ENCODE measurements at regions not wholly inside any gene's neighbourhood (a gene's known extent, or its start where the extent isn't known, plus 50 kb on each side); places are given as distances from the start of the nearest gene placed in this dataset.

- H3K9me3 Mint-ChIP-seq (ENCODE audit: unreplicated experiment): no peaks in the 10 kb centered on the region
Observed at GRCh38 chr5:155512329-155512728, 498.8 kb downstream of the KIF4B start.

GRCh38 chr5:155514105-155514563 is 500.6 kb downstream of the KIF4B start:
- no peak overlapping the region for H3K4me3 Mint-ChIP-seq (ENCODE audit: unreplicated experiment)
- FAIRE-seq (no peak), DNase-seq (ENCODE audit: low read depth) (no peak)
- Histone ChIP-seq H4K20me1 (ENCODE audit: insufficient read depth, low read length) (no peaks in the 10 kb centered on the region), H3K36me3 (ENCODE audit: insufficient read depth, low read length) (no peaks in the 10 kb centered on the region), H3K9me3 (ENCODE audit: insufficient read depth, low read depth, low read length) (no peaks in the 10 kb centered on the region), H2AFZ (ENCODE audit: low read depth, low read length) (no peak overlapping the region), H3K79me2 (ENCODE audit: insufficient read depth, low read length) (no peaks in the 10 kb centered on the region), H3K27ac (ENCODE audit: low read depth, low read length) (no peak overlapping the region), H3K4me2 (ENCODE audit: low read length) (no peak overlapping the region), H3K27me3 (ENCODE audit: insufficient read depth, low read length) (no peaks in the 10 kb centered on the region), H3K4me1 (ENCODE audit: insufficient read depth, low read length) (no peaks in the 10 kb centered on the region), H3K9ac (ENCODE audit: low read length) (no peak overlapping the region), H3K4me3 (ENCODE audit: insufficient read depth, low read depth, low read length) (no peak overlapping the region)
- TF ChIP-seq CTCF (IDR thresholded peaks at IDR 0.05; ENCODE audit: insufficient read depth, low read depth, low read length) (no peak), EZH2 (IDR thresholded peaks at IDR 0.05; ENCODE audit: insufficient read depth, low read length) (no peak)
- no peak overlapping the region for H3K27ac Mint-ChIP-seq (ENCODE audit: unreplicated experiment)
- no peaks in the 10 kb centered on the region for H3K27me3 Mint-ChIP-seq (ENCODE audit: low read depth, unreplicated experiment)
- peaks cover 2% of the 10 kb centered on the region for H3K9me3 Mint-ChIP-seq (ENCODE audit: unreplicated experiment)
- peaks cover 3% of the 10 kb centered on the region for H3K4me1 Mint-ChIP-seq (ENCODE audit: low read depth, unreplicated experiment)
- H3K36me3 Mint-ChIP-seq (ENCODE audit: low read depth, unreplicated experiment): no peaks in the 10 kb centered on the region

More at GRCh38 chr5:155512329-155512728, 498.8 kb downstream of the KIF4B start:
- H3K27ac ChIP-seq (ENCODE audit: low read depth, low read length): no peak overlapping the region
- no peaks in the 10 kb centered on the region for H3K4me1 ChIP-seq (ENCODE audit: insufficient read depth, low read length)
- H3K36me3 Mint-ChIP-seq (ENCODE audit: low read depth, unreplicated experiment): no peaks in the 10 kb centered on the region
- no peaks in the 10 kb centered on the region for H3K36me3 ChIP-seq (ENCODE audit: insufficient read depth, low read length)
- no peaks in the 10 kb centered on the region for H3K79me2 ChIP-seq (ENCODE audit: insufficient read depth, low read length)
- TF ChIP-seq EZH2 (IDR thresholded peaks at IDR 0.05; ENCODE audit: insufficient read depth, low read length): no peak
- no peak for TF ChIP-seq CTCF (IDR thresholded peaks at IDR 0.05; ENCODE audit: insufficient read depth, low read depth, low read length)
- H2AFZ ChIP-seq (ENCODE audit: low read depth, low read length): no peak overlapping the region
- H4K20me1 ChIP-seq (ENCODE audit: insufficient read depth, low read length): no peaks in the 10 kb centered on the region
- no peak overlapping the region for H3K4me3 Mint-ChIP-seq (ENCODE audit: unreplicated experiment)
- peaks cover 3% of the 10 kb centered on the region for H3K4me1 Mint-ChIP-seq (ENCODE audit: low read depth, unreplicated experiment)
- no peak overlapping the region for H3K9ac ChIP-seq (ENCODE audit: low read length)
- H3K27me3 Mint-ChIP-seq (ENCODE audit: low read depth, unreplicated experiment): peaks cover 2% of the 10 kb centered on the region
- H3K4me3 ChIP-seq (ENCODE audit: insufficient read depth, low read depth, low read length): no peak overlapping the region
- FAIRE-seq (no peak), DNase-seq (ENCODE audit: low read depth) (no peak)
- no peak overlapping the region for H3K4me2 ChIP-seq (ENCODE audit: low read length)
- no peaks in the 10 kb centered on the region for H3K9me3 ChIP-seq (ENCODE audit: insufficient read depth, low read depth, low read length)
- no peak overlapping the region for H3K27ac Mint-ChIP-seq (ENCODE audit: unreplicated experiment)
- no peaks in the 10 kb centered on the region for H3K27me3 ChIP-seq (ENCODE audit: insufficient read depth, low read length)

GRCh38 chr5:155522540-155522939 is 509.0 kb downstream of the KIF4B start:
- H3K4me1 Mint-ChIP-seq (ENCODE audit: low read depth, unreplicated experiment): peaks cover 4% of the 10 kb centered on the region
- no peak overlapping the region for H3K27ac Mint-ChIP-seq (ENCODE audit: unreplicated experiment)
- DNase-seq (ENCODE audit: low read depth) (no peak), FAIRE-seq (no peak)
- no peak overlapping the region for H3K4me3 ChIP-seq (ENCODE audit: insufficient read depth, low read depth, low read length)
- no peak overlapping the region for H3K4me3 Mint-ChIP-seq (ENCODE audit: unreplicated experiment)
- no peaks in the 10 kb centered on the region for H3K27me3 Mint-ChIP-seq (ENCODE audit: low read depth, unreplicated experiment)
- no peak overlapping the region for H3K4me2 ChIP-seq (ENCODE audit: low read length)
- no peaks in the 10 kb centered on the region for H3K9me3 ChIP-seq (ENCODE audit: insufficient read depth, low read depth, low read length)
- no peak overlapping the region for H3K27ac ChIP-seq (ENCODE audit: low read depth, low read length)
- H3K27me3 ChIP-seq (ENCODE audit: insufficient read depth, low read length): no peaks in the 10 kb centered on the region
- H3K9me3 Mint-ChIP-seq (ENCODE audit: unreplicated experiment): peaks cover 2% of the 10 kb centered on the region
- H4K20me1 ChIP-seq (ENCODE audit: insufficient read depth, low read length): no peaks in the 10 kb centered on the region
- H3K4me1 ChIP-seq (ENCODE audit: insufficient read depth, low read length): no peaks in the 10 kb centered on the region
- H3K9ac ChIP-seq (ENCODE audit: low read length): no peak overlapping the region
- H2AFZ ChIP-seq (ENCODE audit: low read depth, low read length): no peak overlapping the region
- H3K36me3 Mint-ChIP-seq (ENCODE audit: low read depth, unreplicated experiment): no peaks in the 10 kb centered on the region
- no peaks in the 10 kb centered on the region for H3K79me2 ChIP-seq (ENCODE audit: insufficient read depth, low read length)
- H3K36me3 ChIP-seq (ENCODE audit: insufficient read depth, low read length): no peaks in the 10 kb centered on the region
- TF ChIP-seq EZH2 (IDR thresholded peaks at IDR 0.05; ENCODE audit: insufficient read depth, low read length) (no peak), CTCF (IDR thresholded peaks at IDR 0.05; ENCODE audit: insufficient read depth, low read depth, low read length) (no peak)

All from astrocyte (in vitro differentiated cells and primary cell).